Suprapubic skin (tissue), 4 donors: ENCODE measurements at regions not wholly inside any gene's neighbourhood (a gene's known extent, or its start where the extent isn't known, plus 50 kb on each side); places are given as distances from the start of the nearest gene placed in this dataset.

Experiments used
- DNase-seq, 2 donors: peaks; one replicate each; pipeline ENCODE4 v3.0.0-alpha.2; 2019; ENCODE audit warnings: low spot score in 2 of 2
- H3K27ac ChIP-seq: fragments of 200-600 bp; sonication (generic); one replicate; pipeline ENCODE4 v1.5.1; 2019
- H3K27me3 ChIP-seq: fragments of 200-600 bp; sonication (generic); one replicate; pipeline ENCODE4 v1.5.1; 2019
- H3K36me3 ChIP-seq: fragments of 200-600 bp; sonication (generic); one replicate; pipeline ENCODE4 v1.5.1; 2019
- H3K4me1 ChIP-seq: fragments of 200-600 bp; sonication (generic); one replicate; pipeline ENCODE4 v1.5.1; 2019
- H3K4me3 ChIP-seq: fragments of 200-600 bp; sonication (generic); one replicate; pipeline ENCODE4 v1.5.1; 2019; ENCODE audit warnings: mild to moderate bottlenecking
- H3K9me3 ChIP-seq: fragments of 200-600 bp; sonication (generic); one replicate; pipeline ENCODE4 v1.5.1; 2019
- CTCF ChIP-seq, 2 donors: fragments of 200-600 bp in 1 of 2; fragments of 450-650 bp in 1 of 2; sonication (generic) in 1 of 2; IDR thresholded peaks; one replicate each; pipeline ENCODE4 v1.5.1; 2016 to 2019; ENCODE audit warnings: antibody characterized with exemption in 2 of 2, mild to moderate bottlenecking in 1 of 2, moderate library complexity in 1 of 2
- EP300 ChIP-seq: sonication (generic); formaldehyde crosslinking; IDR thresholded peaks from one replicate; pipeline ENCODE4 v1.6.1; 2017; ENCODE audit warnings: antibody characterized with exemption
- POLR2A ChIP-seq, 2 donors: fragments of 450-650 bp; IDR thresholded peaks; one replicate each; pipeline ENCODE4 v1.6.1; 2017; ENCODE audit warnings: antibody characterized with exemption in 2 of 2, mild to moderate bottlenecking in 2 of 2, moderate library complexity in 2 of 2
- POLR2AphosphoS5 ChIP-seq, 3 donors: sonication (generic); formaldehyde crosslinking; IDR thresholded peaks; one replicate each; pipeline ENCODE4 v1.6.1; 2017; ENCODE audit warnings: antibody characterized with exemption in 3 of 3
- WGBS: methylation state at CpG from one replicate; pipeline ENCODE4 v1.1.5; 2018; 5-methylcytosine and 5-hydroxymethylcytosine counted together

DNA sequence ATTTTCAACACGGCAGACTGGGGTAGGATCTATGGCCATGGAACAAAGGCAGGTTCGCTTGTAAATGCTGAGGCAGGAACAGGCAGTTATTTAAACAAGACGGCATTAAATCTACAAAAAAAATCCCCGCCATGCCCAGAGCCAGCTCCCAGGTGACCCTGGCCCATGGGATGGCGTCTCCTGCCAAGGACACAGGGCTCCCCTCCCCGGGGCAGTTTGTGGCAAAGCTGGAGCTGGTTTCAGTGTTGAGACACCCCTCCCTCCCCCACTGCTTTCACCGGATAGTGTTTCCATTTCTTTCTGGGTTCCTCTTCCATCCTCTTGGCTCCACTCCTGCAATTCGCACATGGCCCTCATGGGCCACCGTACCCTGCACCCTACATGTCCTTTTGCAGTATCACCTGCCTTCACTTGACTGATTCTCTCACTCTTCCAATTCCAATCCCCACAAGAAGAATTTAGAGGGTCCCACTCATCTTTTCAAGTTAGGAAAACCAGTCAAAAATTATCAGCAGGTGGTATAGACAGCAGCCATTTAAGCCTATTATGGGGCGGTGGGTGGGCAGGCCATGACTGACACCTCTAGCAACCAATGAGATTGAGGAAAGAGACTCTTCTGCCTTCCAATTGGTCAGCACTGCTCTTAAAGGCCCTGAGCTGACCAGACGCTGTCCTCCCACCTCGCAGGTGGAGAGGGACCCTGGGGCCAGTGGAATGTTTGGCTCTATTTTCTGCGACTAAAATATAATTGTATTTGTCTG is 52.0 kb downstream of the OLIG1 start:
- TF ChIP-seq CTCF (IDR thresholded peaks at IDR 0.05): no peak
- no peak for TF ChIP-seq POLR2AphosphoS5 (IDR thresholded peaks at IDR 0.05)
- no peak for TF ChIP-seq EP300
- no peak for TF ChIP-seq POLR2A (IDR thresholded peaks at IDR 0.05)
- H3K27ac ChIP-seq: no peak overlapping the region
- H3K9me3 ChIP-seq: no peaks in the 10 kb centered on the region
- WGBS: 78% methylated on average over 13 of the region's 13 CpGs
- H3K4me3 ChIP-seq: no peak overlapping the region
- no peak for DNase-seq
- H3K36me3 ChIP-seq: no peaks in the 10 kb centered on the region
- peaks cover under 1% of the 10 kb centered on the region for H3K4me1 ChIP-seq
- peaks cover 33% of the 10 kb centered on the region for H3K27me3 ChIP-seq

GRCh38 chr21:33122507-33122906 is 52.6 kb downstream of the OLIG1 start:
- Histone ChIP-seq H3K36me3 (no peaks in the 10 kb centered on the region), H3K4me3 (no peak overlapping the region), H3K4me1 (peaks cover 7% of the 10 kb centered on the region), H3K27me3 (peaks cover 32% of the 10 kb centered on the region), H3K9me3 (no peaks in the 10 kb centered on the region), H3K27ac (no peak overlapping the region)
- DNase-seq: no peak
- 90% methylated on average over 6 of the region's 6 CpGs for WGBS
- TF ChIP-seq POLR2AphosphoS5 (IDR thresholded peaks at IDR 0.05): no peak
- TF ChIP-seq POLR2A (IDR thresholded peaks at IDR 0.05): no peak
- TF ChIP-seq EP300: no peak
- TF ChIP-seq CTCF (IDR thresholded peaks at IDR 0.05): no peak

GRCh38 chr21:33123374-33124123 is 53.6 kb downstream of the OLIG1 start:
- no peak for TF ChIP-seq POLR2A (IDR thresholded peaks at IDR 0.05)
- no peak for TF ChIP-seq EP300
- TF ChIP-seq POLR2AphosphoS5 (IDR thresholded peaks at IDR 0.05): no peak
- TF ChIP-seq CTCF (IDR thresholded peaks at IDR 0.05): no peak

GRCh38 chr21:33124889-33125288 is 54.9 kb downstream of the OLIG1 start:
- TF ChIP-seq CTCF (IDR thresholded peaks at IDR 0.05): no peak
- no peak for TF ChIP-seq POLR2AphosphoS5 (IDR thresholded peaks at IDR 0.05)
- no peak for TF ChIP-seq EP300
- TF ChIP-seq POLR2A (IDR thresholded peaks at IDR 0.05): no peak
- Histone ChIP-seq H3K9me3 (no peaks in the 10 kb centered on the region), H3K4me1 (peaks cover 7% of the 10 kb centered on the region), H3K36me3 (no peaks in the 10 kb centered on the region), H3K27me3 (peaks cover 41% of the 10 kb centered on the region), H3K4me3 (no peak overlapping the region), H3K27ac (no peak overlapping the region)
- WGBS: 77% methylated on average over 6 of the region's 7 CpGs
- DNase-seq: no peak

More at GRCh38 chr21:33123374-33124123, 53.6 kb downstream of the OLIG1 start:
- WGBS: 70% methylated on average over 7 of the region's 8 CpGs
- Histone ChIP-seq H3K4me3 (no peak overlapping the region), H3K4me1 (peaks cover 7% of the 10 kb centered on the region), H3K9me3 (no peaks in the 10 kb centered on the region), H3K27me3 (peaks cover 34% of the 10 kb centered on the region), H3K27ac (no peak overlapping the region), H3K36me3 (no peaks in the 10 kb centered on the region)
- DNase-seq: no peak

GRCh38 chr21:33125680-33126375 is 55.9 kb downstream of the OLIG1 start:
- WGBS: 71% methylated on average over 9 of the region's 9 CpGs

More at GRCh38 chr21:33125680-33126375, 55.9 kb downstream of the OLIG1 start:
- no peaks in the 10 kb centered on the region for H3K36me3 ChIP-seq
- H3K4me3 ChIP-seq: no peak overlapping the region
- no peaks in the 10 kb centered on the region for H3K9me3 ChIP-seq
- H3K27me3 ChIP-seq: peaks cover 38% of the 10 kb centered on the region
- H3K27ac ChIP-seq: no peak overlapping the region
- TF ChIP-seq CTCF (IDR thresholded peaks at IDR 0.05) (no peak), POLR2AphosphoS5 (IDR thresholded peaks at IDR 0.05) (no peak), EP300 (no peak), POLR2A (IDR thresholded peaks at IDR 0.05) (no peak)
- peaks cover 7% of the 10 kb centered on the region for H3K4me1 ChIP-seq
- DNase-seq: no peak
